Glomerular endothelial cell (primary cell): ENCODE measurements at regions not wholly inside any gene's neighbourhood (a gene's known extent, or its start where the extent isn't known, plus 50 kb on each side); places are given as distances from the start of the nearest gene placed in this dataset.
A peak's percentile ranks its signal among the peaks of the same experiment; 100 is the strongest.

Experiments
- DNase-seq: peaks from one replicate; pipeline ENCODE4 v3.0.0-alpha.2; 2011; ENCODE audit warnings: low read depth, low spot score; ENCODE audit errors: extremely low read depth

DNA sequence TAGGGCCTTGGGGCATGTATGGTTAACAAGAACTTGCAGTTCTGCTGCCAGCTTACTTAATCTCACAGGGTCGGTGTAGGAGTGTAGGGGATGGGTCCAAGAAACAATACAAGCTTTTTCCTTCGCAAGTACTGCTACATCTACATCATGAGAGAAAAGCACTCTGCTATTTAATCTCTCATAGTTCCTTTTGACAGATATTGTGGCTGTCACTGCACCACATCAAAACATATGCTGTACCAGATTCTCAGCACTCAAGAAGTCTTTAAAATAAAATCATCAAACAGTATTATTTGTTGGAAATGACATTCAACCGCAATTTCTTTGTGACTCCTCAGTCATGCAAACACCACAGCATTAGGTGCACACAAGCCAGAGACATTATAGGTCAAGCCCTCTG lies 215.5 kb upstream of the BMP4 start:
- DNase-seq, result no peak

DNA sequence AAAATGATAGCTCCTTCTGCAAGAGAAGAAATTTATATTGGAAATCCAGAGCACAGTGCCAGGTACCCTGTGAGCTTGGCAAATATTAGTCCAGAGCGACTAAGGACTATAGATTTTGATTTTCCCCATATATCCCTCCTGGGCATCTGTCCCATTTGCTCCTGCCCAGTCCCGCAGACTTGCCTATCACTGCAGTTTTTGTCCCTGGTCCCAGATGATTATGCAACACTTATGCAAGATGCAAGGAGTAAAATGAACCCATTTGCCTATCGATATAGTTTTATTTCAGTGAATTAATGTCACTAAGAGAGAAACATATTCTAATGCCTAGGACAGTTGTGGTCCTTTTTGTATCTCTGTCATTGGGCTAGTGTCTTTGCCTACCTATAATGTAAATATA lies 215.9 kb upstream of the BMP4 start:
- no peak for DNase-seq

DNA sequence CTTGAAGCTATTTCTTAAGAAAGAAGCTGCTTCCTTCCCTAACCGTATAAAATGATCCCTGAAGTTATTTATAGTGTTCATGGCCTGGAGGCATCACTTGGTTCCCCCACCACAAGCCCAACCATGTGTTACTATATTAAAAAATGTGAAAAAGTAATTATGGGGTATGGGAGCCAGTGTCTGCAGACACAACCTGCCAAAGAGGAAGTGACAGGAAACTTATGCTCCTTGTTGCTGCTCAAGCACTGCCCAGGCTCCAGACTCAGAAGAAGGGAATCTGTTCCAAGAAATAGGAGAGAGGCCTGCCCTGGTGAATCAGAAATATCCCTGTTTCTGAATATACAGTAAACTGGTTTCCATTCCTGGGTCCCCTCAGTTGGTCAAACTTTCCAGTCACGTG lies 217.2 kb upstream of the BMP4 start:
- DNase-seq, result no peak

DNA sequence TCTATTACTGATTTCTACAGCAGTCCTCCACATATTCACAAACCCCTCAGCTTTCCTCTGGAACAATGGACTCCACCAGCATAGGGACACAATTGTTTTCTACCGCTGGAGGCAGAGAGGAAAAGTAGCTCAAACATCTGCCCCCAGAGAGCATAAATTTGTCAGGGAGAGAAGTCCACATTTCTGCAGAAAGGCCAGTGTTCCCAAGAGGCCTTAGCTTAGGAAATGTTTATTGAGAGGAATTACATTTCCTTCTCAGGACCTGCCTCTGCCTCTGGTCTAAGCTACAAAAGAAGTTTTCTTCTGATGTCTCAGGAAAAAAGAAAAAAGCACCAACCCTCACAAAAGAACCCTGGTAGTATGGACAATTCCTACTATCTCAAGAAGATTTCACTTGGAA lies 217.8 kb upstream of the BMP4 start:
- DNase-seq, result no peak

DNA sequence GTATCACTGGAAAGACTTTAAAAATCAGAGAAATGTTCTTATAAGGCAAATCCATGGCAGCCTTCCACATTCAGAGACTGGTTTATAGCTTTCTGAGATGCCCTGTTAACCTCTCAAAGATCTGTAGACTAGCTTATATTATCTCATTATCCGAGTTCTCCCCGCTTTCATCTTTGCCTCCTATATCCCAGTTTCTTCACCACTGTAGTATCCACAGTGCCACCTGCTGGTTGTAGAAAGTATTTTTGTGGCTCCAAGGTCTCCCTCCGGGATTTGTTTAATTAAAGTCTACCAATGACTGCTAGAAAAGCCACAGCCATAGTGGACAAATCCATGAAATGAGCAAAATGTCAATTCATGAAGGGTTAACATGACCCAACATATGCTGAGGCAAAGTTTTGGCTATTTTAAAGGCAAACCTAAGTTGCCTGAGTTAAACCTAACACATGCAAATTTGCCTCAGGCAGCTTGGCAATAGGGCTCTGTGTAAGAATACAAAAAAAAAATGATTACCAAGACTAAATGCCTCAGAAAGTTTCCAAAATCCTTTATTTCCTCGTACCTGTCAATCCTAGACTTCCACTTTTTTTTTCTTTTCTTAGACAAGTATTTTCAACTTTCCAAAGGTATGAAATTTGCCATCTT lies 218.8 kb upstream of the BMP4 start:
- peak; percentile 90 for DNase-seq

DNA sequence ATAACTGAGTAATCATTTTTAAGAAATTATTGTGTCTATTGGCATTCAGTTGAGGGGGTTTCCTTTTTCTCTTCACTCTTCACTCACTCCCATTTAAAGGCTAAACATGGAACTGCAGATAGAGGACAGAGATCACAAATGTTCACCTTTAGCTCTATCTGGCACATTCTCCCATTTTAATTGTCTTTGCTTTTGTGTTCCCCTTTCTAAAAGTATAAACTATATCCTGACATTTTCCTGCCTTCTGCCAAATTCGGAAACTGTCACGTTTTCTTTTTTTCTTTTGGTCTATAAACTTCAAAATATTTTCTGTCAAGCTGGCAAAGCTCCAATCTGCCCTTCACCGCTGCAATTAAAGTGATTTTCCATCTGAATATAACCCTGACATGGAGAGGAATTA lies 219.8 kb upstream of the CDKN3 start:
- DNase-seq, result no peak

DNA sequence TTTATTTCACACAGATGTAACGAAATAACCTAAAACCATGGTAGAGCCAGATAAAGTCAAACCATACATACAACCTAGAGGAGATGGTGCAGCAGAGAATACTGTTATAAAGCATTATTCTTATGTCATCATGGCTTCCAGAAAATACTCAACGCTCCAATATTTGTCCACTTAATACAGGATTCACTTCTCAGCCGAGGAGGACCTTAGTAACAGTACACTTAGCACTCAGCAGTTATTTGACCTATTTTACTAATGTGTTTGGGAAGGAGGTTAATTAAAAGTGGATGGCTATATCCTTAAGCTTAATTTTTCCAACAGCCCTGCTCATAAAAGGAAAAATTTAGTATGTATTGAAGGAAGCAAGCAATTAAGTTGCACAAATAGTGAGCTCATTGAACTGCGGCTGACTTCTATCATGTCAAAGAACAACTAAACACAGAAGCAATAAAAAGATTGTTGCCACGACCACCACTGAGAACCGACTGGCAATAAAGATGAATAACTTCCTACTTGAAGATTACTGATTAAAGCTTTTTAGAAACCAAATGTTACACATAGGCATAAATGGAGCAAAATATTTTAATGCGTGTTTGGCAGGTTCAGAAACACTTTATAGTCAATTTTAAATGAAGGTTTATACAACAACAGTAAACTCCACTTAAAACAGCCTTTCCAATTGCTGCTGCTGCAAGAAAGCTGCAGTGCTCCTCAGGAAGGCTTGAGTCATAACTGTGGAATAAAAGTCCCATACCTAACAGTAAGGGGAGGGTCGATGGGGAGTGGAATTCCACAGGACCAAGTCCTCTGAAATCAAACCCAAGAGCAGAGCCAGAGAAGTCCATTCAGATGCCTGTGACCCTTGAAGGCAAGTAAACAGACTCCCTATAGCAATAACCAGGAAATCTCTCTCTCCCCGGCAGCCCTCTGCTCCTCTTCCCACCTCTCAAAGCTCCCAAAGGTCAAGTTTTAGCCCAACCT lies 218.9 kb upstream of the CDKN3 start:
- DNase-seq, result no peak

DNA sequence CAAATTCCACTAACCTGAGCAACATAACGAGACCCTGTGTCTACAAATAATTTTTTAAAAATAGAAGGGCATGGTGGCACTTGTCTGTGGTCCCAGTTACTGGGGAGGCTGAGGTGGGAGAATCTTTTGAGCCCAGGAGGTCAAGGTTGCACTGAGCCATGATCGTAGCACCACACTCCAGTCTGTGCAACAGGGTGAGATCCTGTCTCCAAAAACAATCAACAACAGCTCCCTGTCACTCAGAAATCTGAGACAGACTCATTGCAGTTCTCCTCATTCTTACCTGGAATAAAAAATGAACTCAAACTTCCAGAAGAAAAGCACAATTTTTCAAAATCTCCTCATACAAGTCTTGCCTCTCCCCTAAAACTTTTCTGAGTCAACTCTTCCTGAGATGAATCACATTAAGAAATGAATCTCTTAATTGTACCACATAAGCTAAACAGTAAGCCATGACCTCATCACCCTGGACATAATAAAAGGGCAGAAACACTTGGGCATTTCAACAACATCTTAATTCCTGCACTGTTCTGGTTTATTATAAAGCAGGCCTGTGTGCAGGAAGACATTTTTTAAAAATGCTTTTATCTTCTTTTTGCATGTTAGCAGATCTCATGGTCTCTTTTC lies 214.3 kb upstream of the CDKN3 start:
- DNase-seq, result no peak

DNA sequence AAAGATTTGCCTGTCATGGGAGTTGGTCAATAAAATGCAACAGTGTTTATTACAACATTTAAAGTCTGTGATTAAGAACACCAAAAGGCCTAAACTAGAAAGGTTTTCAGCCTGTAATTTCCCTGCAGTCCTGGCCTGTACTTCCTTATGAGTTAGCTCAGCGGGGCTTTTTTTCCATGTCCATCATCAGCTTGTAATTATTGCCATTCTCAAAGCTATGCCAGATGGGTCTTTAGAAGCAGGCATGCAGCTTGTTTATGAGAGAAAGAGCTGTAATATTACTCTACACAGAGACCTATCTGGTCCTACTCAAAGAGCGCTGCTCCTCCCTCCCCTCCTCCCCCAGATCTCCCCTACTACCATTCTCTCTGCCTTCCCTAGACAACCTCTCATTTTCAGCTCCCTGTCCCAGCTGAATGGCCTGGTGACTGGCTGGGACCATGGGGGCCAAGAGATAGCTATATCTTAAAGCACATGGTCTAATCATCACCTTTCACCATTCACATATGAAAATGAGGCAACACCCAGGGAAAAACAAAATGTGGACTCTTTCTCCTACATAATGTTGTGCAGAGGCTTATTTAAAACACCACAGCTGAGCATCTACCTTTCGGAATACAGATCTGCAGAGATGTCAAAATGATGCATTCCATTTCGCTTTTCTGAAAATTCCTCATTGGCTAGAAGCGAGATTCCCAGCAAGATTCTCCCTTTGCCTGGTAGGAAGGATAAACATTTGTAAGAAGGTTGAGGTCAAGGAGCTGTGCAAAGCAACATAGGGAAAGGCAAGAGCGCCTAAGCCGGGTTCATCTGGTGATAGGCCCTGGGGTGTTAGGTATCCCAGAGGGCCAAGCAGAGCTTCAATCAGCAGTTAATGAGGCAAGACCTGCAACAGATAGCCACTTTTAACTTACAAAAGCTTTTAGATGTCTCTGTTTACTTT lies 209.7 kb upstream of the CDKN3 start:
- DNase-seq, result no peak

DNA sequence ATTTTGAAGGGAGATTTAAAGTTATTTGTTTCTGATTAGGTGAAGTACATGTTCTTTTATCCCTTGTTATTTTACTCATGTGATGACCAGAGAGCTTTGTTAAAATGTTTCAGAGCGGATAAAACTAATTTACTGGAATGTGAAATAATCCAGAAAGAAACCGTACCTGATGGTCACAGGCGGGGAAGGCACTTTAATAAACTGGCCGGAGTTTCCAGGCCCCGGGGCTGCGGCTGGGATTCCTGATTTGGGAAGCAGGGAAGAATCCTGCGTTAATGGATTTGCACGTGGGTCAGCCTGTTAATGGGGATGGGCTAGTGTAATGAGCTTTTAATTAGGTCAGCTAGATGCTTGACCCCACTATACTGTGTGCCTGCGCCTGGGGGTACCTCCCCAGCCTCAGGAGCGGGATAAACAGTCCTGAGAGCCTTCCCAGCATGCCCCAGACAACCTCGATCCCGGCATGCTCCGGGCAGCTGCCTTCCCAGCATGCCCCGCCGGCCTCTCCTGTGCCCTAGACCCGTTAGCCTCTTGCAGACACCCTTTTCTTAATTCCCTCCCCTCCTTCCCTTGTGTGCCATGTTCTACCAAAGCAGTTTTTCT lies 208.6 kb upstream of the CDKN3 start:
- no peak for DNase-seq

DNA sequence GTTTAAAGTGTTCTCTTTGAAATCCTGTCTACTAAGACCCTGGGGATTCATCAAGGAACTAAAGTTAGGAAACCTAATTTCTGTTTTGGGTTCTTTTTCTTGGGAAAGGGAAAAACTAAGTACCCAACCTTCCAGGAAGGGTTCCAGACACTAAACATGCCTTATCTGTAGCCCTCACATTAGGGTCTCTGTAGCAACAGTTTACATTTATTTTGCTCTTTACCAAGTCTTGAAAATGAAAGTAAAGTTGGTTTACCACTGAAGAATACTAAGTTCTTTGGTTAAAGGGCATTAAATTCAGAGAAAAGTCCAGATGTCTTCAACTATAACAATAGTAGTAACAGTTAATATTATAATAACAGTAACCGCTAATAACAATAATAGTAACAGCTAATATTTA lies 207.5 kb upstream of the CDKN3 start:
- DNase-seq, result no peak

DNA sequence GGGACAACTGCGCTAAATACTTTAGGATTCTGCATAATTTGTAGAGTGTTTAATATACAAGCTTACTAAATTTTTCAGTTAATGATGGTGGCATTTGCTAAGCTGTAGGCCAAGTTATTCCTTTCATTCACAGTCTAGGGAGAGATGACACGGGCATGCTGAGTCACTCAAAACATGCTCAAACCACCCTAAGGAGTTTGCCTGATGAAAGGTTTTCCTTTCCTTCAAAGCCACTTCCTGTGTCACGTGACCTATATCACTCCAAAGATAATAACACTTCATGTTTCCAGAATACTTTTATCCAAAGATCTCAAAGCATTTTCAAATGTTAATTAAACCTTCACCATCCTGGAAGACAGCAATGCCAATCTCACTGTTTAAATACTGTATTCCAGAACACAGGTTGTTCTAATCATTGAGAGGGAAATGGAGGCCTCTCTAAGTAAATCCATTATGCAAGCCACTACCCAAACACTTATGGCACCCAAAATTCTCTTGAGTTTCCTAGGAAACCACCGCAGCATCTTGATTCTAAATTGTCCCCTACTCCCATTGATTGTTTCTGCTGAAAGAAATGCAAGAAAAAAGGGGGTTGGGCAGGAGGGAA lies 207.0 kb upstream of the CDKN3 start:
- DNase-seq, result no peak

DNA sequence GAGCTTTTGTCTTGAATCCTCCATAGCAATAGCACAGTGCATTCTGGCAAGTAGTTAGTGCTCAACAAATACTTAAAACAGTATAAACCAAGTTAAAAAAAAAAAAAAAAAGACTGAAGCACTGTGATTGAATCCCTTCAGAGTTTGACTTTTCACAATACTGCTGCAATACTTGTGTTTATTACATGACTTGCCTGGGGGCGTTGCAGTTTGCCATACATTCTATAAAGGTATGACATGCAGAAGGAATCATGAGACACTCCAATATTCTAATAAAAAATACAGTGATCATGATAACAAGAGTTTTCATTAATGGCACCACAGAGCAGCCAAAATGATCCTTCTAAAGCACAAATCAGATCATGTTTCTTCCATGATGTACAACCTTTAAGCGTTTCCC lies 205.0 kb upstream of the CDKN3 start:
- no peak for DNase-seq

DNA sequence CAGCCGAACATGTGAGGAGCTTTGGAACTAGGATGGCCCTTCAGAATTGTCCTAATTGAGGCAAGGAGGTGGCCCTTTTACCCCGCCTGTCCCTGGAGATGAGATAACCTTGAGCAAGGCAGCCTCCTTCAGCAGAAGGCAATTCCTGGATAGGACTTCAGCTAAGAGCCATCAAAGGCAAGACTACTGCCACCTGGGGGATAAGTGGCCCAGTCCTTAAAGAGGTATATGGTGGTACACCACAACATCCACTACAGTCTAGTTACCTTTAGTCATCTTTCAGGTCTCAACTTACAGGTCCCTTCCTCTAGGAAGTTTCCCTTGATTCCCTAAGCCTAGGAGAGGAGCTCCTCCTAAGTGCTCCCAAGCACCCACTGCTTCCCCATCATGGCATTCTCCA lies 204.2 kb upstream of the CDKN3 start:
- no peak for DNase-seq

DNA sequence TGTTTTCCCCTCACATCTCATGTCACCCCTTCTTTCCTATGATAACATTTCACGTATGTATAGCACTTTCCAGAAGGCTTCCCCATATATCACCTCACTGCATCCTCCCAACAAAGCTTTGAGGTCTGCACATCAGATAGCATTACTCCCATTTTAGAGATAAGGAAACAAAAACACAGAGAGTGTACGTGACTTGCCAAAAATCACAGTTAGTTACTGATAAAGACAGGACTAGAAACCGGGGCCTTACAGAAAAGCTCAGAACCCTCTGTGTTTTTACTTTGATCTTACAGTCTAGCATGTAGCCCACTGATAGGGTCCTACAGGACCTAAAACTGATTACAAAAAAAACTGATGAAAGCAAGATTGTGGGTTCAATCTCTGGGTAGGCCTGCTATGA lies 202.9 kb upstream of the CDKN3 start:
- DNase-seq, result no peak

DNA sequence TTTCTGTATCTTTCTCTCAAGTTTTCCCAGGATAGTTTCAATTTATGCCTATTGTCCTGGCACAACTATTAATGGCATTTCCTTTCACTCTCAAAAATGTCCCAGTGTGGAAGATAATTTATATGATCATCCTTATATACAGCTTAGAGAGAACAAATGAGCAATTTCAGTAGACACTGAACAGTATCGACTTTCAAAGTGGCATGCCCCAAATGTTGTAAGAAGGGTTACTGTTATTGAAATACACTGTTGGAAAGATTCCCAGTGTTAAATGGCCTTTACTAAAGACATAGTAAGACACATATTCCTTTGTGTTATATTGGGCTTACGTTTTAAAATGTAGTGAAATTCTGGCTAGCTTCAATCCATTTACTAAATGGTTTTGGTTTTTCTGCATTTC lies 202.3 kb upstream of the CDKN3 start:
- no peak for DNase-seq

DNA sequence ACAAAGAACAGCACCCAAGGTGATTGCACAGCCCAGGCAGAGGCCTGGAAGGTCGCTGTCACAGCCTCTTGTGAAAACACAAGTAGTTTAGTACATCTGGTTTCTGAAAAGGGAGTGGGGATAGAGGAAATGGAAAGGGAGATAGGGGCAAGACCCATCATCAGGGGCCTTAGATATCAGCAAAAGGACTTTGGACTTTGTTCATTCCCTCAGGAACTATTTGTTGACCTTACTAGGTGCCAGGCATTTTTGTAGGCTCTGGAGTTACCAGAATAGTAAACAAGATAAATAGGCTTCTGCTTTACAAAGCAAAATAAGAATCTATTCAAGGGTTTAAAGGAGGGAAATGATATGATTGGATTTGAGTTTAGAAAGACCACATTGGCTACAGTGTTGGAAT lies 199.4 kb upstream of the CDKN3 start:
- no peak for DNase-seq

DNA sequence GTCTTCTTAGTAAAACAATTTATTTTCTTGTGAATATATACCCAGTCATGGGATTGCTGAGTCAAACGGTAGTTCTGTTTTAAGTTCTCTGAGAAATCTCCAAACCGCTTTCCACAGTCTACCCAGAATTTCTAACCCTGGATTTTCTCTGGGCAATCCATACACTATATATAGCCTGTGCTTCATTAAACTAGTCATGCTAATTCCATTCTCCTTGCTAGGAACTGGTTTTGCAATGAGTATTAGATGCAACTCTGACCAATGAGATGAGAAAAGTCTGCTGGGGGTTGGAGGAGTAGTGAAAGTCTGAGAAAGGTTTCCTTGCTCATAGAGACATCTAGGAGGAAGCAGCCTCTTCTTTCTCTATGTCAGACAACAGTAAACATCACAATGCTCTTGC lies 196.1 kb upstream of the CDKN3 start:
- no peak for DNase-seq

DNA sequence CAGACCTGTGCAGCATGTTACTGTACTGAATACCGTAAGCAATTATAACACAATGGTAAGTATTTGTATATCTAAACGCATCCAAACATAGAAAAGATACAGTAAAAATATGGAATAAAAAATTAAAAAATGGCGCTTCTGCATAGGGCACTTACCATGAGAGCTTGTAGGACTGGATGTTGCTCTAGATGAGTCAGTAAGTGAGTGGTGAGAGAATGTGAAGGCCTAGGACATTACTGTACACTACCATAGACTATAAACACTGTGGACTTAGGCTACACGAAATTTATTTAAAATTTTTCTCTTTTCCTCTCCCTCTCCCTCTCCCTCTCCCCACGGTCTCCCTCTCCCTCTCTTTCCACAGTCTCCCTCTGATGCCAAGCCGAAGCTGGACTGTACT lies 194.5 kb upstream of the CDKN3 start:
- DNase-seq, result no peak

DNA sequence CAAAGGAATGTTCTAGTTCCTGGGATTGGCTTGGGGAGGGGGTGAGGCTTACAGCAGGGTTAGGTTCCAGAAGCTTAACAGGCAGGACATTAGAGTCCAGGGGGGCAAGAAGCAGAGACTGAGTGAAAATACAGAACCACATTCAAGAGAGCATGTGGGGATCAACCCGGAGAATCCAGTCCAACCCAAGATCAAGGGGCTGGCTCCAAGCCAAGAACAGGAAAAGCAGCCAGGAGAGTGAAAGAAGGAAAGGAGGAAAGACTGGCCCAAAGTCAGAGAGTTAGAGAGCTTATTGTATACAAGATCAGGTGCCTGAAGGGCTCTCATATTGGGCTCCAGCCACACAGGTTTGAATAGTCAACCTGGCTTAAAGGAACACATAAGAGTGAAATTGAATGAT lies 190.3 kb upstream of the CDKN3 start:
- no peak for DNase-seq
